ENCODE measurements at regions not wholly inside any gene's neighbourhood (a gene's known extent, or its start where the extent isn't known, plus 50 kb on each side); places are given as distances from the start of the nearest gene placed in this dataset.

GRCh38 chr9:13715430-13715829 lies 435.9 kb upstream of the MPDZ start:
- H3K23ac ChIP-seq (ENCODE audit: insufficient read length, low read depth, low read length): no peak overlapping the region
- H3K4me1 ChIP-seq (ENCODE audit: insufficient read depth, low read length): peaks cover 3% of the 10 kb centered on the region
- H3K4me1 Mint-ChIP-seq: peaks cover 25 to 32% of the 10 kb centered on the region in 2 experiments
- H3K23me2 ChIP-seq (ENCODE audit: insufficient read length, low read depth, low read length, poor library complexity, severe bottlenecking): no peaks in the 10 kb centered on the region
- H2BK5ac ChIP-seq (ENCODE audit: insufficient read length, low read length): no peak overlapping the region
- no peaks in the 10 kb centered on the region for H3K9me3 ChIP-seq (ENCODE audit: control insufficient read depth, low read depth, low read length)
- H2AK5ac ChIP-seq (ENCODE audit: insufficient read length, low read length): no peak overlapping the region
- no peak overlapping the region for H3K27ac ChIP-seq (ENCODE audit: insufficient read length, low read depth, low read length)
- no peak overlapping the region for H2BK120ac ChIP-seq (ENCODE audit: low read depth, low read length, poor library complexity, severe bottlenecking)
- no peaks in the 10 kb centered on the region for H3K27me3 Mint-ChIP-seq (ENCODE audit: low read depth)
- no peak overlapping the region for H3T11ph ChIP-seq (ENCODE audit: low read length)
- no peaks in the 10 kb centered on the region for H4K20me1 ChIP-seq (ENCODE audit: control insufficient read depth, insufficient read depth, insufficient read length)
- H3K4me2 ChIP-seq (ENCODE audit: insufficient read depth, insufficient read length, low read length): no peak overlapping the region
- no peak overlapping the region for H4K91ac ChIP-seq (ENCODE audit: insufficient read length, low read depth, low read length)
- no peak for DNase-seq
- no peak overlapping the region for H3K18ac ChIP-seq (ENCODE audit: insufficient read length, low read depth, low read length)
- H2BK20ac ChIP-seq (ENCODE audit: low read depth, low read length, poor library complexity, severe bottlenecking): no peak overlapping the region
- no peak overlapping the region for H3K56ac ChIP-seq (ENCODE audit: insufficient read length, low read depth, low read length)
- no peak overlapping the region for H3K4me3 Mint-ChIP-seq
- H3K9ac ChIP-seq (ENCODE audit: extremely low read depth, insufficient read length, low read length): no peak overlapping the region
- no peak overlapping the region for H4K8ac ChIP-seq (replicated peaks; ENCODE audit: insufficient read length, low read depth, low read length)
- no peaks in the 10 kb centered on the region for H3K79me2 ChIP-seq (ENCODE audit: insufficient read depth, low read length)
- H4K5ac ChIP-seq (ENCODE audit: insufficient read length, low read depth, low read length): no peak overlapping the region
- no peak for TF ChIP-seq CTCF (conservative IDR thresholded peaks at IDR 0.05)
- no peaks in the 10 kb centered on the region for H3K79me1 ChIP-seq (ENCODE audit: insufficient read depth, low read depth, low read length, poor library complexity, severe bottlenecking)
- no peak overlapping the region for H2BK15ac ChIP-seq (ENCODE audit: low read depth, low read length)
- H3K14ac ChIP-seq (ENCODE audit: insufficient read depth, low read length): no peak overlapping the region
- H3K27ac Mint-ChIP-seq: no peak overlapping the region
- no peak overlapping the region for H2AFZ ChIP-seq (ENCODE audit: low read length)
- no CpG with 5 or more reads among the region's 1 CpG for WGBS (ENCODE audit: extremely low coverage, insufficient read length, low lambda C conversion rate)
- no peaks in the 10 kb centered on the region for H3K9me3 Mint-ChIP-seq
- no peak overlapping the region for H2BK12ac ChIP-seq (ENCODE audit: insufficient read length, low read depth, low read length)
- H3K27me3 ChIP-seq (ENCODE audit: insufficient read depth, low read length): no peaks in the 10 kb centered on the region
- H3K36me3 Mint-ChIP-seq (ENCODE audit: insufficient read depth in 1 of 3, low read depth in 3 of 3): no peaks in the 10 kb centered on the region
- H3K4ac ChIP-seq (ENCODE audit: low read depth, low read length): no peak overlapping the region
